ENCODE measurements at regions not wholly inside any gene's neighbourhood (a gene's known extent, or its start where the extent isn't known, plus 50 kb on each side); places are given as distances from the start of the nearest gene placed in this dataset.

DNA sequence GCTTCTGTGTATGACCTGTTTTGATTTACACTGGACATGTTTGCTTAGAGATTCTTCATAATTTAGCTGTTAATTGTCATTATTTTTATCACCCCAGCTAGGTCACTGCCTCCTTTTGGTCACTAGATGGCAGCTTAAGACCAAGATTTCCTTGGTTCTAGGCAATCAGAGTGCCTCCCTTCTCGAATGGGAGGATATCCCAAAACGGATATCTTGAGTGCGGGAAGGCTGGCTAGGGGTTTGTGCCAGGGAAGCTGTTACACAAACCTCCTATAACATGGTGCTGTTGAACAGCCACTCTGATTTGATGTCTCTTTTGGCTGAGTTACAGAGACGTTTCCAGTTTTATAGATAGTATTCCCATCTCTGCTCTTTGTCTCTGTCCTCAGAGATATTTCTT is 283.5 kb downstream of the S1PR1 start:
- no peaks in the 10 kb centered on the region for H3K23me2 ChIP-seq (ENCODE audit: low read depth, low read length)
- H3K14ac ChIP-seq (ENCODE audit: insufficient read length), result no peak overlapping the region
- H2BK20ac ChIP-seq (ENCODE audit: low read length), result no peak overlapping the region
- no peaks in the 10 kb centered on the region for H3K36me3 ChIP-seq (ENCODE audit: control insufficient read depth in 2 of 4, insufficient read depth in 4 of 4, low read length in 3 of 4)
- peaks cover 0 to 1% (median 0%) of the 10 kb centered on the region in 4 experiments; a peak in 1 of 7 replicates for H3K27me3 ChIP-seq (replicated peaks in 1 of 4; ENCODE audit: control insufficient read depth in 3 of 4, extremely low read depth in 1 of 4, insufficient read depth in 3 of 4, low read length in 3 of 4)
- H3K18ac ChIP-seq (ENCODE audit: extremely low read depth, low read length), result no peak overlapping the region
- peak; percentile 15 to 45 for DNase-seq (ENCODE audit: low read depth in 1 of 2, low spot score in 2 of 2)
- no peak overlapping the region for H3K56ac ChIP-seq (replicated peaks; ENCODE audit: insufficient read length, low read depth, low read length)
- no peak overlapping the region for H3K4me3 ChIP-seq (ENCODE audit: extremely low read depth in 1 of 4, insufficient read depth in 2 of 4, low read depth in 3 of 4, low read length in 4 of 4)
- H3K9me3 ChIP-seq (ENCODE audit: insufficient read depth in 2 of 2, low read depth in 1 of 2, low read length in 1 of 2), result no peaks in the 10 kb centered on the region
- H2AK5ac ChIP-seq (ENCODE audit: low read depth, low read length), result no peak overlapping the region
- H4K20me1 ChIP-seq (replicated peaks in 1 of 2; ENCODE audit: control insufficient read depth in 1 of 2, insufficient read depth in 2 of 2, low read length in 2 of 2), result no peaks in the 10 kb centered on the region
- H4K91ac ChIP-seq (replicated peaks; ENCODE audit: insufficient read length, low read length), result no peak overlapping the region
- peak overlapping the region; percentile 62; the same call in 1 of the 2 replicates for H2AFZ ChIP-seq (ENCODE audit: low read length)
- H4K8ac ChIP-seq (ENCODE audit: extremely low read depth, insufficient read depth, low read length), result no peak overlapping the region
- H3K27ac ChIP-seq (ENCODE audit: low read depth, low read length), result no peak overlapping the region
- no peak overlapping the region for H2BK5ac ChIP-seq (ENCODE audit: low read depth, low read length)
- ChIA-PET POLR2A (ENCODE audit: partially characterized antibody) (no interaction called here), CTCF (ENCODE audit: partially characterized antibody) (interaction anchor here (0.8 to 3.5 kb wide), 27 partner anchors 9 to 1450 kb away, joined by 3 to 20 read pairs (median 4); no protein-coding TSS in a partner anchor)
- no peaks in the 10 kb centered on the region for H3K4me1 ChIP-seq (replicated peaks in 1 of 4; ENCODE audit: control insufficient read depth in 3 of 4, insufficient read depth in 4 of 4, low read length in 3 of 4)
- FAIRE-seq, result peak; percentile 89
- no peaks in the 10 kb centered on the region for H3K79me1 ChIP-seq (ENCODE audit: low read depth, low read length)
- H3K79me2 ChIP-seq (ENCODE audit: control insufficient read depth in 1 of 2, insufficient read depth in 2 of 2, low read length in 2 of 2), result no peaks in the 10 kb centered on the region
- H2BK15ac ChIP-seq (ENCODE audit: low read length), result no peak overlapping the region
- H3K9ac ChIP-seq (replicated peaks in 1 of 4; ENCODE audit: extremely low read depth in 1 of 4, low read depth in 3 of 4, low read length in 3 of 4), result no peak overlapping the region
- H2BK12ac ChIP-seq (ENCODE audit: low read depth, low read length), result no peak overlapping the region
- H4K5ac ChIP-seq (ENCODE audit: insufficient read length, low read depth, low read length), result no peak overlapping the region
- no peak overlapping the region for H3K4ac ChIP-seq (replicated peaks; ENCODE audit: insufficient read length, low read depth, low read length)
- WGBS, 2 experiments (ENCODE audit: extremely low coverage in 1 of 2, insufficient coverage in 1 of 2, insufficient read length in 1 of 2, insufficient replicate concordance in 2 of 2, low coverage in 1 of 2, low lambda C conversion rate in 2 of 2, missing lambda C conversion rate in 1 of 2), result 23% methylated on average over 4 of the region's 4 CpGs; no CpG with 5 or more reads in 1 of the 2 experiments
- no peak overlapping the region for H2BK120ac ChIP-seq (replicated peaks; ENCODE audit: low read depth, low read length)
- no peak overlapping the region for H3K4me2 ChIP-seq (ENCODE audit: insufficient read depth in 1 of 2, low read depth in 2 of 2, low read length in 2 of 2)
- no peak overlapping the region for H3K23ac ChIP-seq (ENCODE audit: insufficient read length)
- TF ChIP-seq, protein P1, sequence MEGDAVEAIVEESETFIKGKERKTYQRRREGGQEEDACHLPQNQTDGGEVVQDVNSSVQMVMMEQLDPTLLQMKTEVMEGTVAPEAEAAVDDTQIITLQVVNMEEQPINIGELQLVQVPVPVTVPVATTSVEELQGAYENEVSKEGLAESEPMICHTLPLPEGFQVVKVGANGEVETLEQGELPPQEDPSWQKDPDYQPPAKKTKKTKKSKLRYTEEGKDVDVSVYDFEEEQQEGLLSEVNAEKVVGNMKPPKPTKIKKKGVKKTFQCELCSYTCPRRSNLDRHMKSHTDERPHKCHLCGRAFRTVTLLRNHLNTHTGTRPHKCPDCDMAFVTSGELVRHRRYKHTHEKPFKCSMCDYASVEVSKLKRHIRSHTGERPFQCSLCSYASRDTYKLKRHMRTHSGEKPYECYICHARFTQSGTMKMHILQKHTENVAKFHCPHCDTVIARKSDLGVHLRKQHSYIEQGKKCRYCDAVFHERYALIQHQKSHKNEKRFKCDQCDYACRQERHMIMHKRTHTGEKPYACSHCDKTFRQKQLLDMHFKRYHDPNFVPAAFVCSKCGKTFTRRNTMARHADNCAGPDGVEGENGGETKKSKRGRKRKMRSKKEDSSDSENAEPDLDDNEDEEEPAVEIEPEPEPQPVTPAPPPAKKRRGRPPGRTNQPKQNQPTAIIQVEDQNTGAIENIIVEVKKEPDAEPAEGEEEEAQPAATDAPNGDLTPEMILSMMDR (IDR thresholded peaks at IDR 0.05; ENCODE audit: control extremely low read depth in 1 of 3, insufficient read depth in 1 of 3, low read depth in 1 of 3, low read length in 3 of 3), result peak in 2 of 3 experiments; percentile 67 to 82; a peak in 3 of 4 replicates
- TF ChIP-seq RAD21 (IDR thresholded peaks at IDR 0.05 in 1 of 2, conservative IDR thresholded peaks at IDR 0.05 in 1 of 2; ENCODE audit: low read depth in 2 of 2, low read length in 2 of 2) (peak; percentile 90 to 91), SIX5 (IDR thresholded peaks at IDR 0.05; ENCODE audit: low read depth, low read length) (no peak), CBX8 (IDR thresholded peaks at IDR 0.05; ENCODE audit: borderline replicate concordance, low read depth, low read length) (no peak), BCL11A (IDR thresholded peaks at IDR 0.05; ENCODE audit: low read depth in 2 of 2, low read length in 2 of 2) (no peak), HDAC6 (IDR thresholded peaks at IDR 0.05; ENCODE audit: low read depth, low read length) (no peak)
